ENCODE measurements at regions not wholly inside any gene's neighbourhood (a gene's known extent, or its start where the extent isn't known, plus 50 kb on each side); places are given as distances from the start of the nearest gene placed in this dataset.

DNA sequence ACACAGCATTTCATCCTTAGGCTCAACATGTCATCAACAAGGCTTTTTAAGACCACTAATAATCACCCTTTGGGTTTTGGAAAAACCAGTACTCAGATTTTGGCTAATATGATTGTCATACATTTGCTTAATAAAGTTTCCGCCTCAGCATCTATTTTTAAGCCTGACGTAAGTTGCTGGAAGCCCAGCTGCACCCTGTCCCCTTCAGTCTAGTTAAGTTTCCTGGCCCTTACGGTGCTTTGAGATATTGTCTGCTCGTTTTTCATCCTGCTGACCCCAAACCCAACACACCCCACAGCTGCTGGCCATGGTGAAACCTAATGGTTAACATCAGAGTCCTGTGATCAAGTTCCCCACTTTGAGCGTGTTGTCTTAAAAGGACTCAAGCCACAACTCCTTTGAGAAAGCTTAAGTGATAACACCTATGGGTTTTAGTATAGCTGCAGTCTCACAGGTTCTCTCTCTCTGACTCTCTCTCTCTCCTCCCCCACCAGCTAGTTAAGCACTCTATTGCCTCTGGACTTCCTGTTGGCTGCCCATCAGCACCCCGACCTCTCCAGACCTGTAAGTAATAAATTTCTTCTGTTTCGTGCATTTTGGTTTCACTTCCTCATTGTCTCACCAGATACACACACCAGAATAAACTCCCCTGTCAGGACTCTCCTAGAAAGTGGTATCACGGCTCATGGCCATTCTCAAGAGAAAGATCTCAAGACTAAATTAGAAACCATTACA lies 802.0 kb downstream of the C6orf118 start:
- no peak for TF ChIP-seq POLR2A (IDR thresholded peaks at IDR 0.05)
- TF ChIP-seq, protein P1, sequence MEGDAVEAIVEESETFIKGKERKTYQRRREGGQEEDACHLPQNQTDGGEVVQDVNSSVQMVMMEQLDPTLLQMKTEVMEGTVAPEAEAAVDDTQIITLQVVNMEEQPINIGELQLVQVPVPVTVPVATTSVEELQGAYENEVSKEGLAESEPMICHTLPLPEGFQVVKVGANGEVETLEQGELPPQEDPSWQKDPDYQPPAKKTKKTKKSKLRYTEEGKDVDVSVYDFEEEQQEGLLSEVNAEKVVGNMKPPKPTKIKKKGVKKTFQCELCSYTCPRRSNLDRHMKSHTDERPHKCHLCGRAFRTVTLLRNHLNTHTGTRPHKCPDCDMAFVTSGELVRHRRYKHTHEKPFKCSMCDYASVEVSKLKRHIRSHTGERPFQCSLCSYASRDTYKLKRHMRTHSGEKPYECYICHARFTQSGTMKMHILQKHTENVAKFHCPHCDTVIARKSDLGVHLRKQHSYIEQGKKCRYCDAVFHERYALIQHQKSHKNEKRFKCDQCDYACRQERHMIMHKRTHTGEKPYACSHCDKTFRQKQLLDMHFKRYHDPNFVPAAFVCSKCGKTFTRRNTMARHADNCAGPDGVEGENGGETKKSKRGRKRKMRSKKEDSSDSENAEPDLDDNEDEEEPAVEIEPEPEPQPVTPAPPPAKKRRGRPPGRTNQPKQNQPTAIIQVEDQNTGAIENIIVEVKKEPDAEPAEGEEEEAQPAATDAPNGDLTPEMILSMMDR (IDR thresholded peaks at IDR 0.05), result no peak
- TF ChIP-seq POLR2AphosphoS5 (IDR thresholded peaks at IDR 0.05; ENCODE audit: insufficient read depth in 1 of 2, low read depth in 1 of 2), result no peak
